Thyroid gland (tissue), 4 donors: ENCODE measurements at regions not wholly inside any gene's neighbourhood (a gene's known extent, or its start where the extent isn't known, plus 50 kb on each side); places are given as distances from the start of the nearest gene placed in this dataset.

Experiments used
- DNase-seq, 2 donors: peaks; one replicate each; pipeline ENCODE4 v3.0.0-alpha.2; 2019
- H3K27ac ChIP-seq, 3 donors: fragments of 200-600 bp; sonication (generic); 1 replicate in 2 of 3; 2 replicates in 1 of 3; pipeline ENCODE4 v1.5.1; 2016 to 2019; ENCODE audit warnings: mild to moderate bottlenecking in 1 of 3, moderate library complexity in 1 of 3
- H3K27me3 ChIP-seq: fragments of 200-600 bp; sonication (generic); one replicate; pipeline ENCODE4 v1.5.1; 2019
- H3K36me3 ChIP-seq, 2 donors: fragments of 200-600 bp; sonication (generic); one replicate each; pipeline ENCODE4 v1.5.1; 2016 to 2019
- H3K4me1 ChIP-seq, 2 donors: fragments of 200-600 bp; sonication (generic); one replicate each; pipeline ENCODE4 v1.5.1; 2017 to 2019
- H3K4me3 ChIP-seq, 3 donors: fragments of 200-600 bp; sonication (generic); replicated peaks in 1 of 3; 1 replicate in 2 of 3; 2 replicates in 1 of 3; pipeline ENCODE4 v1.5.1; 2016; ENCODE audit warnings: mild to moderate bottlenecking in 1 of 3
- H3K9me3 ChIP-seq: fragments of 200-600 bp; sonication (generic); one replicate; pipeline ENCODE4 v1.5.1; 2017
- POLR2A ChIP-seq, 2 donors: fragments of 450-650 bp; IDR thresholded peaks; one replicate each; pipeline ENCODE4 v1.6.1; 2017; ENCODE audit warnings: antibody characterized with exemption in 2 of 2, mild to moderate bottlenecking in 2 of 2, moderate library complexity in 1 of 2
- WGBS, 2 donors: methylation state at CpG; one replicate each; pipeline ENCODE4 v1.1.5; 2017; 5-methylcytosine and 5-hydroxymethylcytosine counted together
- intact Hi-C: fragments of 100-400 bp; cut with DNase I; formaldehyde crosslinking; loops from one replicate; pipeline ENCODE4 v1.15.1; 2023
- TF ChIP-seq, protein P1 (sequence below), 6 experiments: fragments of 200-600 bp in 3 of 6; fragments of 450-650 bp in 3 of 6; sonication (generic) in 3 of 6; IDR thresholded peaks; one replicate each; pipeline ENCODE4 v1.5.1; 2016 to 2019; ENCODE audit warnings: antibody characterized with exemption in 6 of 6, mild to moderate bottlenecking in 2 of 6, inconsistent platforms in 1 of 6, moderate library complexity in 1 of 6

GRCh38 chr7:32275216-32276009, 205.2 kb upstream of the PDE1C start:
- TF ChIP-seq, protein P1, sequence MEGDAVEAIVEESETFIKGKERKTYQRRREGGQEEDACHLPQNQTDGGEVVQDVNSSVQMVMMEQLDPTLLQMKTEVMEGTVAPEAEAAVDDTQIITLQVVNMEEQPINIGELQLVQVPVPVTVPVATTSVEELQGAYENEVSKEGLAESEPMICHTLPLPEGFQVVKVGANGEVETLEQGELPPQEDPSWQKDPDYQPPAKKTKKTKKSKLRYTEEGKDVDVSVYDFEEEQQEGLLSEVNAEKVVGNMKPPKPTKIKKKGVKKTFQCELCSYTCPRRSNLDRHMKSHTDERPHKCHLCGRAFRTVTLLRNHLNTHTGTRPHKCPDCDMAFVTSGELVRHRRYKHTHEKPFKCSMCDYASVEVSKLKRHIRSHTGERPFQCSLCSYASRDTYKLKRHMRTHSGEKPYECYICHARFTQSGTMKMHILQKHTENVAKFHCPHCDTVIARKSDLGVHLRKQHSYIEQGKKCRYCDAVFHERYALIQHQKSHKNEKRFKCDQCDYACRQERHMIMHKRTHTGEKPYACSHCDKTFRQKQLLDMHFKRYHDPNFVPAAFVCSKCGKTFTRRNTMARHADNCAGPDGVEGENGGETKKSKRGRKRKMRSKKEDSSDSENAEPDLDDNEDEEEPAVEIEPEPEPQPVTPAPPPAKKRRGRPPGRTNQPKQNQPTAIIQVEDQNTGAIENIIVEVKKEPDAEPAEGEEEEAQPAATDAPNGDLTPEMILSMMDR (IDR thresholded peaks at IDR 0.05) = no peak
- TF ChIP-seq POLR2A (IDR thresholded peaks at IDR 0.05) = no peak
- Histone ChIP-seq H3K9me3 (no peaks in the 10 kb centered on the region), H3K27me3 (no peaks in the 10 kb centered on the region), H3K36me3 (no peaks in the 10 kb centered on the region), H3K4me3 (no peak overlapping the region), H3K4me1 (no peaks in the 10 kb centered on the region), H3K27ac (no peak overlapping the region)
- intact Hi-C loops = no loop called here
- 66 to 68% methylated on average over 3 of the region's 3 CpGs for WGBS, 2 donors
- no peak for DNase-seq

- no peaks in the 10 kb centered on the region for H3K36me3 ChIP-seq
- H3K27me3 ChIP-seq = no peaks in the 10 kb centered on the region
- no peak for DNase-seq
- no peak for TF ChIP-seq POLR2A (IDR thresholded peaks at IDR 0.05)
- TF ChIP-seq, protein P1 (IDR thresholded peaks at IDR 0.05) = no peak
- H3K4me3 ChIP-seq = no peak overlapping the region
- H3K4me1 ChIP-seq = no peaks in the 10 kb centered on the region
- intact Hi-C loops = no loop called here
- H3K27ac ChIP-seq = no peak overlapping the region
- H3K9me3 ChIP-seq = no peaks in the 10 kb centered on the region
- 82 to 89% methylated on average over 1 of the region's 1 CpG for WGBS, 2 donors
Measured at GRCh38 chr7:32273297-32273696, 203.1 kb upstream of the PDE1C start.

DNA sequence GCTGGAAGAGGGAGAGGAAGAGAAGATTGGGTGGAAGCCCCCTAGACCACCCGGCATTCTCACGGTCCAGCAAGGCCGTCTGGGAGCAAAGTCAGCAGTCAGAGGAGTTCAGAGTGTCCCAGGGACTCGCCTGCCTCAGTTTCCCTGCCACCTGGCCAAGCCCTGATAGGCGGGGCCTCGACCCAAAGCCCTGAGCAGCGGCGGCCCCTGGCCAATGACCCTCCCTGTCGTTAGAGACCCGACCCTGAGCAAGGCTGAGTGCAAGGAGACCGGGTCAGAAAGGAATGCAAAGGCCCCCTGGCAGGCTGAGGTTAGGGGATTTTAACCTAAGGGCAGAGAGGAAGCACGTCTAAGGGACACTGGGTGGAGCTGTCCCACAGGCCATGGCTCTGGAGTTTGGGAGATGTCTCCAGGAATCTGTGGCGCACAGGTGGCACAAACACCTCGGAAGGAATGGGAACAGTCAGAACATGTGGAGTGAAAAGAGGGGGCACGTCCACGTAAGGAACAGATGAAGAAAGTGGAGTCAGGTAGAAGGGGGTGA, 196.8 kb upstream of the PDE1C start:
- Histone ChIP-seq H3K36me3 (no peaks in the 10 kb centered on the region), H3K4me1 (no peaks in the 10 kb centered on the region)

GRCh38 chr7:32264702-32265284, 194.6 kb upstream of the PDE1C start:
- no peak overlapping the region for H3K4me3 ChIP-seq
- TF ChIP-seq POLR2A (IDR thresholded peaks at IDR 0.05) = no peak
- TF ChIP-seq, protein P1 (IDR thresholded peaks at IDR 0.05) = no peak
- intact Hi-C loops = no loop called here
- DNase-seq = no peak
- no peaks in the 10 kb centered on the region for H3K9me3 ChIP-seq
- 80 to 87% methylated on average over 2 of the region's 2 CpGs for WGBS, 2 donors
- H3K27me3 ChIP-seq = no peaks in the 10 kb centered on the region
- no peaks in the 10 kb centered on the region for H3K4me1 ChIP-seq
- H3K36me3 ChIP-seq = no peaks in the 10 kb centered on the region
- H3K27ac ChIP-seq = no peak overlapping the region

More for the DNA sequence above, 196.8 kb upstream of the PDE1C start:
- H3K27ac ChIP-seq = no peak overlapping the region
- TF ChIP-seq, protein P1 (IDR thresholded peaks at IDR 0.05) = no peak
- TF ChIP-seq POLR2A (IDR thresholded peaks at IDR 0.05) = no peak
- H3K27me3 ChIP-seq = no peaks in the 10 kb centered on the region
- DNase-seq = no peak
- no peaks in the 10 kb centered on the region for H3K9me3 ChIP-seq
- H3K4me3 ChIP-seq = no peak overlapping the region
- intact Hi-C loops = no loop called here
- 58 to 60% methylated on average over 16 of the region's 16 CpGs for WGBS, 2 donors

DNA sequence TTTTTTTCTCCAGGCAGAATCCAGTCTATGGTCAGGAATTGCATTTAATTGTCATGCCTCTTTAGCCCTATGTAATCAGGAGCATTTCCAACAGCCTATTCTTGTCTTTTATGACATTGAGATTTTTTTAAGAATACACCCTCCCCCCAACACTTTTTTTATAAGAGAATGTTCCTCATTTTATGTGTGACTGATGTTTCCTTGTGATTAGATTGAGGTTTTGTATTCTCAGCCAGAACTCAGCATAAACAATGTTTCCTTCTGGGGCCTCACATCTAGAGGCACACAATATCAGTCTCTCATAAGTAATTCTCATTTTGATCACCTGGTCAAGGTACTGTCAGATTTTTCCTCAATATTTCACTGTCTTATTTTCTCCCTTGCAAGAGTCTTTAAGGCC, 193.4 kb upstream of the PDE1C start:
- H3K27me3 ChIP-seq = no peaks in the 10 kb centered on the region
- no peak for DNase-seq
- TF ChIP-seq, protein P1 (IDR thresholded peaks at IDR 0.05) = no peak
- TF ChIP-seq POLR2A (IDR thresholded peaks at IDR 0.05) = no peak
- intact Hi-C loops = no loop called here
- H3K27ac ChIP-seq = no peak overlapping the region
- H3K4me1 ChIP-seq = no peaks in the 10 kb centered on the region
- H3K9me3 ChIP-seq = no peaks in the 10 kb centered on the region
- no peaks in the 10 kb centered on the region for H3K36me3 ChIP-seq
- H3K4me3 ChIP-seq = no peak overlapping the region
